ENCODE measurements at regions not wholly inside any gene's neighbourhood (a gene's known extent, or its start where the extent isn't known, plus 50 kb on each side); places are given as distances from the start of the nearest gene placed in this dataset.

- DNase-seq = peak; percentile 28
Observed at GRCh38 chr6:90401933-90402830, 105.5 kb upstream of the BACH2 start.

DNA sequence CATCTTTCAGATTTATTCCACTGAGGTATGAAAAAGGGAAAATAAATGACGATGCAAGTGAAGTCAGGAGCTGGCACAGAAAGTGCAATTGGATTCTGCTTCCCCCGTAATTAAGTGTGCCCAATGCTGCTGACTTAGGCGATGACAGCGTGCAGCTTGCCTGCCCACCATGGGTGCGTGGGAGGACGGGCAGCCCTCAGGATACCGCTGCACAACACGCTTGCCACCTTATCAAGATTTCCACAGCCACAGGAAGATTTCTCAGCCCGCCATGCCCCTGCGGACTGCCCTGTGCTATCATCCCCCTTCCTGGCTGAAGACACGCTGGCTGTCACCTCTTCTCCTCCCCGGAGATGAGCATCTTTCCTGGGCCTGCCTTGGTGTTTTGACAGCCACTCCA, 103.3 kb upstream of the BACH2 start:
- DNase-seq = no peak

GRCh38 chr6:90397929-90398674, 101.5 kb upstream of the BACH2 start:
- DNase-seq = no peak

DNA sequence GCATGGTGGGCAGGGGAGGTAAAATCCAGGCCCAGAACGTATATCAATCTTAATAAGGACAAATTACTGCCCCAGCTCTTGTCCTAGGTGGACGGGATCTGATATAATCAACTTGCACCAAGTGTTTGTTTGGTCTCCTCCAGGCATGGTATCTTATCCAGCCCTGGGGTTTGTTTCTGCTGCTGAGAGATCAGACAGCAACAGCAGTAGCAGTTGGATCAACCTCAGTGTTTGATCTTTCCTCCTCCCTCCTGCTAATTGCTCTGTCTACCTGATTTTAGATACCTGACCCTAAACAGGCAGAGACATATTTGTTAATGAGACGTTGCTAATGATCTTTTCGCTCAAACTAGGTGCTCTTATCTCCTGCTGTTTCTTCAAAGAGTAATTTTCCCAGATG, 100.4 kb upstream of the BACH2 start:
- DNase-seq = no peak

DNA sequence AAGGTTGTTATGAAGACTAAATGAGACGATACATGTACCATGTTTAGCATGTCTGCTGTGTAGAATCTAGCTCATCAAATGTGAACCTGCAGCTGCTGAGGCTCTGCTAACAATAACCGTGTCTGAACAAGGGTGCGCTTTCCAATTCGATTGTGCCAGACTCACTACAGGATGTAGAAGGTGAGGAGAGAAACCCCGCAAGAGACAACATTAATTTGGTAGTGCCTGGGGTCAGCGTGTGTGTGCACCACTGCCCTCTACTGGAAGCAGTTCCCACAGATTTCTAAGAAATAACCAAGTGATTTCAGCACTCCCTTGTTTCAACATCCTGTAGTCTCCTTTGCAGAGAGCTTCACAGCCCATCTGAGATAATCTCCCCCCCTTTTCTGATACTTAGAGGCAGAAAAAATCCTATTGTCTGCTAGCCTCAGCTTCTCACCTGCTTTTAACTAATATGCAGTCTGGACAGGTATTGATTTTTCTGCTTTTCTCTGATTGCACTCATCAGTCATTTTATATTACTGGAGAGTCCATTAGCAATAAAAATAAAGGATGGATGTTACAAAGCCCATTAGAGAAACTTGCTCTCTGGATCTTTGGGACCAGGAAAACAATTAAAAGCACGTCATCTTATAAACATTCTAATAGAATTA, 96.7 kb upstream of the BACH2 start:
- DNase-seq = peak; percentile 68

DNA sequence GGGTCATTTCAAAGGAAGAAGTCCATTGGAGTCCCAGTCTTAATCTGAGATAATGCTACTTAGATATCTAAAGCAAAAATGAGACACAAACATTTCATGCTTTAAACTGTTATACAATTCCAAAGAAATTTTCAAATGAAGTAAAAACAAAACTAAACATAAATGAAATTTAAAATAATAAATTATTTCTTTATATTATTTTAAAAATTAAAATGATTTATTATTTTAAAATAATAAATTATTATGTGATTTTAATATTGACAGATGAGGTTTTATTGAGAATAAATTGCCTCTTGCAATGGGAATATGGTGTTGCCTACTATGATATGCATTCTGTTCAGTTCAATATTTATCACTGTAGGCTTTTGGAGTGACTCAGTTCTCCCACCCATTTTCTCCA, 93.7 kb upstream of the BACH2 start:
- DNase-seq = no peak

DNA sequence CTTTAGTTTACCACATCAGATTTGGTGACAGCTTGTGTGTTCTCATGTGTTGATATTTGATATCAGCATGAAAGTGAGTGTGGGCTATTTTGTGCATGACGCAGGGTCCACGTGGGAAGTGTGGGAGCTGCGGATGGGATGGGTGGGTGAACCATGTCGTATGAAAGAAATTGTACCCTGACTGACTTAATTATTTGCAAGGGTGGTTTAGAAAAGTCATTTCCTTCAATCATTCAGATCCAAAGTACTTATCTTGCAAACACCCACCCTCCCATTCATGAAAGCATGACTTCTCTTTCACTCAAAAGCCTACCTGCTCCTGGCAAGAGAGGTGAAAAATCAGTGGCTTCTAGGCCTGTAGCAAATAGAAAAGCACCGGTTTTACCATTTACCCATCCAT, 91.8 kb upstream of the BACH2 start:
- no peak for DNase-seq

GRCh38 chr6:90387826-90388225, 91.2 kb upstream of the BACH2 start:
- DNase-seq = no peak

GRCh38 chr6:90387383-90387775, 90.7 kb upstream of the BACH2 start:
- no peak for DNase-seq

GRCh38 chr6:90386399-90387382, 90.0 kb upstream of the BACH2 start:
- no peak for DNase-seq

DNA sequence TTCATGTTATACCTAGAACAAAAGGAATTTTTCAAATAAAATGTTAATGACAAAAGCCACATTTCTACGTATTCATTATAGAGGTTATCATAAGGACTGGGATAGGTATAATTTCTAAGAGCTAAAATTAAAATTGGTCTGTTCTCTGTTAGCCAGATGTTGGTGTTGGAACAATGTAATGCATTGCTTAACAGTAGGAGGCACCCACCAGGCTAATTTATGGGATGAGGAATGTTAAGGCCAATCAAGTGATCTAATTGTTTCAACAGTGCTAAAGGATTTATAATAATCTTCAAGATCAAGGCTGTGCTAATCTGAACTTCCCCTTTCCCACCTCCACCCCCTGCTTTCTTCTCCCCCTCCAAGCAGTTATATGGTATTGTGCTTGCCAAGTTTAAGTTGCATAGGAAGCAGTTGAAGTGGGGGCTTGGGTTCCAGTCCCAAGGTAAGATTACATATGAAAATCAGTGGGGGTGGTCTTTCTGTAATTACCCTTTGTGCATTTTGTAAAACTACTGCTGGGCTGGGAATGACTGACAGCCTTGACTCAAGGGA, 89.2 kb upstream of the BACH2 start:
- DNase-seq = no peak

DNA sequence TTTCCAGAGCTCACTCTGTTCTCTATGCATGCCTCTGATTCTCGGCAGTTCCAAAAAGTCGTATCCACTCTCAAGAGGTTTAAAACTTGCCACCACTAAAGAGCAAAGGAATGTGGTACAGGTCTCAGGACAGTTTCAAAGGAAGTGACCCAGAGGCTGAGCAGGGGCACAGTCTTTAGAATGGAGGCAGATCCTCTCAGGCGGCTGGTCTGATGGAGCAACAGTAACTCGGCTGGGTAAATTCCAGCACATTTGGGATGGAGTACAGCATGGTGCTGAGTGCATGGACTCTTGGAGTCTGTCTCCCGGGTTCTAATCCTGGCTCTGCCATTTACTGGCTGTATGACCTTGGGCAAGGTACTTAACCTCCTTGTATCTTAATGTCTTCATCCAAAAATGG, 88.1 kb upstream of the BACH2 start:
- no peak for DNase-seq

DNA sequence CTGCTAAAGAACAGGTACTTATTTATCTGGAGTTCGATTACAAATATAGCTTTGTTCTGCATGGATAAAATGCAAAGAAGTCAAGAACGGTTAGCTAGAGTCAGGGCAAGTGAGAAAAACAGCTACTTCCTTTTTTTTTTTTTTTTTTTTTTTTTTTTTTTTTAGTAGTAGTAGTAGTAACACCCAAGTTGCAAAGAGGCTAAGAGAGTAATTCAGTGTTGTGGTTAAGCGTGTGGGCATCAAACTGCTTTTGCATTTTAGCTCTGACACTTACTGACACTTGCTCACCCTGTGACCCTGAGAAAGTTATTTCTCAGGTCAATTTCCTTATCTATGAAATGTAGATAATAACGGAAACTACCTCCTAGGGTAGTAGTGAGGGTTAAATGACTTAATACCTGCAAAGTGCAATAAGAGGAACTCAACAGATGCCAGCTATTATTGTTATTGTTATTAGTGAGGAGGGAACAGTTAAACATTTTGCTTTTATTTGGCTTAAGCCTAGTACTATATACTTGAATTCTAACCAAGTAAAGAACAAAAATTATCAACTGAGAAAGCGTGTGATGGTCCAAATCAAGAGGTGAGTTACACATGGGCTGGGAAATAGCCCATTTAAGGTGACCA, 86.7 kb upstream of the BACH2 start:
- no peak for DNase-seq

DNA sequence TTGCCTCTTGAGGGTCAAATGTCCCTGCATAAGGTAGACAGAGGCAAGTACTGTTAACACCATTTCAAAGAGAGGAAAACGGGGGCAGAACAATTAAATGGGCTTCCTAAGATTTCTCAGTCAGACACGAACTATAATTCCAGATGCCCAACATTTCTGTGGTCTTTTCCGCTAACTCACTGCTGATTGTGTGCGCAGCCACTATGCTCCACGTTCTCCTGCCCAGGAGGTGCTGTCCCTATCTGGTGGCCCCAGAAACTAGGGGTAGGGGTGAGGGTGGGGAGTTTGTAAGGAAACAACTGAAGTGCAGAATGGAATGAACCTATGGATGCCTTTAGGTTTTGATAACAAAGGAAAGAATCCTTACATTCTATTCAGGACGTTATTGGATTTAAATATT, 86.1 kb upstream of the BACH2 start:
- no peak for DNase-seq

DNA sequence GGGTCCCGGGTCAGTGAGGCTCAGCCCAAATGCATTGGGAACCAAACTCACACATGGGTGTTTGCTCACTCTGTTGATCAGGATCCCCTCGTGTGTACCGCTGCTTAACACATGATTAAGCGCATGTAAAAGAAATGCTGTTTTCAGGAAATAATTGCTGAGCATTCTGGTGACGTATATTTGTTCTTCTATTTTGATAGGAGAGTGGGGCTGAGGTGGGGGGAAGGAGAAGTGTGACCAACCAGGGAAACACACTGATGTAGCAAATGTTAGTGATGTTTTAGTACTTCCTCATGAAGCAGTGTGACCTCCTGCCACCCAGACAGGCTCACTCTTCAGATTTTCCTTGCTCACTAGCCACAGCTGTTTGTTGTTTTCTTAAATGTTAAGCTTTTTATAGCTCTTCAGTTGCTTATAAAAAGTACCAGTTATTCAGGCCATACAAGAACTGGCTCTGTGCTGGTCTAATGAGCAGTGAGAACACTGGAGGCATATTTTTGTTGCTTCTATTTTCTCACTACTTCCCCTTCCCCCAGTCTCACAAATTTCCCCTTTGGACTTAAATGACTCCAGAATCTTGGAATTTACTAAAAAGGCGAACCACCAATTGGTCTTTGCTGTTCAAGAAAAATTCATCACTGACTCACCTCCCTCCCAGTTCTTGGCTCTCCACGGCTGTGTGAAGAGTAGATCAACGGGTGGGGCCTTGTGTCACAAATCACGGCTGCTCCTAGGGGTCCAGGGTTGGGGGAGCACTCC, 79.2 kb upstream of the BACH2 start:
- DNase-seq = peak; percentile 91

DNA sequence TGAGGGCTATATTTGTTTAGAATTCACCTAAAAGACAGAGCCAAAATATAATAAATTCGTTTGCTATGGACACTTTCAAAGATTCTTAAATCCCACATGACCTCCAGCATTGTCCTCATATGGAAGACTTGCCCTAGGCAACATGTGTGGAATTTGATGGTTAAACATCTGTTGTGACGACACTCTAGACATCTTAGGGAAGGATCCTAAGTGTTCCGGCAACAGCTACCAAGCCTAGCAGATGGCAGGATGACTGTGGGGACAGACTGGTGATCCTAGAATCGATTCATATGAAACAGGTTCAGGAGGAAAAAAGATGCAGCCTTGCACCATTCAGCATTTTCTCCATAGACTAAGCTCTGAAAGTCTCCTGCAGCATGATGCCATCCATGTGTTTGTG, 77.6 kb upstream of the BACH2 start:
- no peak for DNase-seq

- DNase-seq = peak; percentile 23
Observed at GRCh38 chr6:90372885-90373284, 76.2 kb upstream of the BACH2 start.

DNA sequence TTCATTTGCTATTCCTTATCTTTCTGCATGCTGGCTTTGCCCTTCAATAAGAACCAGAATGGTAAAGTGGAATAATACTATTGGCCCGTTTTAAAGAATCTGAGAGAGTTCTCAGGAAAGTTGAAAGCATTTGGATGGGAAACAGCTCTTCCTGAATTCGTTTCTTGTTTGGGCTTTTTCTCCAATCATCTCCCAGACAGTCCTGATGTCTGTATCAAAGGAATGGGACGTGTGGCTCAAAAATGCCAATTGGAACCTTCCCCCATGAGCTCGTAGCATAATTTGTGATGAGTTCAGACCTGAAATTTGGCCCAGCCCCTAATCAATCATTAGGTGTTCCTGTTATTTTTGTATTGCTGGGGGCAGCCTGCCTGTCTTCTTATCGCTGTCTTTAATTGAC, 75.8 kb upstream of the BACH2 start:
- DNase-seq = no peak

DNA sequence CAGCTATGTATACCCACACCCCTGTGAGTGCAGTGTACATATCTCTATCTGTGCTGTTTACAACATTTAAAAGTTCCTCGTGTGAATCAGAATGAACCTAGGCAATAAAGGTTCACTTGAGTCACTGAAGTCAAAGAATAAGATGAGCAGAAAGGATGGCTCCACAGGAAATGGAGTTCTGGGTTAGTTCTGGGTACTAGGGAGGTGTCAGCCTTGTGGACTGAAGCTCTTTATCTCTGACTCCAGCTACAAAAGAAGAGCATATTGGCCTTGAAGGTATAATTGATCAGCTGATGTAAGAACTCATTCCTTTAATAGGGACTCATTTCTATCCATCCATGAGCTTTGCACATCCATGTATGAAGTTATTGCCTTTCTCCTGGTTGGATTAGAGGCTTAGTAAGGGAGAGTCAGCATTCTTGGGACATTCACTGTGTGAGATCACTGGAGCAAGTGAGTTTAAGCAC, 73.9 kb upstream of the BACH2 start:
- DNase-seq = peak; percentile 27

DNA sequence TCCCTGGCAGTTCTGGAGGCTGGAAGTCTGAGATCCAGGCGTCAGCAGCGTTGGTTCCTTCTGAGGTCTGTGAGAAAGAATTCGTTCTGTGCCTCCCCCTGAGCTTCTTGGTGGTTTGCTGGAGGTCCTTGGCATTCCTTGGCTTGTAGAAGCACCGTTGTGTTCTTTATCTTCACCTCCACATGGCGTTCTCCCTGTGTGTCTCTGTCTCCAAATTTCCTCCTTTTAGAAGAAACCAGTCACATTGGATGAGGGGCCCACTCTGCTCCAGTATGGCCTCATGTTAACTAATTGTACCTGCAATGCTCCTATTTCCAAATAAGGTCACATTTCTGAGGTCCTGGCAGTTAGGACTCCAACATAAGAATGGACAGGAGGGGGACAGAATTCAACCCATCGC, 73.0 kb upstream of the BACH2 start:
- no peak for DNase-seq

GRCh38 chr6:90369024-90369519, 72.4 kb upstream of the BACH2 start:
- DNase-seq = peak; percentile 100

Data from fibroblast of upper back skin (primary cell).